Central memory CD8-positive, alpha-beta T cell (primary cell): ENCODE measurements at regions not wholly inside any gene's neighbourhood (a gene's known extent, or its start where the extent isn't known, plus 50 kb on each side); places are given as distances from the start of the nearest gene placed in this dataset.
A peak's percentile ranks its signal among the peaks of the same experiment; 100 is the strongest.
"Not testable (repeated sequence)": the region's sequence is repeated elsewhere in the genome, so short reads cannot be mapped to it uniquely, and the experiment has no call there.

Experiments used
- ATAC-seq: fragments of 150-1000 bp; cut with Tn5 transposase; replicated peaks from 2 replicates; pipeline ENCODE4 v1.10.0; 2022; ENCODE audit warnings: mild to moderate bottlenecking, moderate FRiP score, moderate number of reproducible peaks; ENCODE audit not compliant: poor library complexity, severe bottlenecking; ENCODE audit errors: extremely low read depth
- DNase-seq, 2 donors: peaks; one replicate each; pipeline ENCODE4 v3.0.0; 2021; ENCODE audit warnings: low spot score in 2 of 2
- H3K27ac Mint-ChIP-seq: one replicate; pipeline ENCODE4 v1.8.0; 2022; ENCODE audit warnings: low read depth, mild to moderate bottlenecking, moderate library complexity, mixed read lengths
- H3K27me3 Mint-ChIP-seq: one replicate; pipeline ENCODE4 v1.8.0; 2022; ENCODE audit warnings: mixed read lengths
- H3K36me3 Mint-ChIP-seq: one replicate; pipeline ENCODE4 v1.8.0; 2022; ENCODE audit warnings: mild to moderate bottlenecking, moderate library complexity, mixed read lengths; ENCODE audit not compliant: insufficient read depth
- H3K4me1 Mint-ChIP-seq: one replicate; pipeline ENCODE4 v1.8.0; 2022; ENCODE audit warnings: mixed read lengths
- H3K4me3 Mint-ChIP-seq: one replicate; pipeline ENCODE4 v1.8.0; 2022; ENCODE audit warnings: mild to moderate bottlenecking, moderate library complexity, mixed read lengths
- H3K9me3 Mint-ChIP-seq: one replicate; pipeline ENCODE4 v1.8.0; 2022; ENCODE audit warnings: mixed read lengths

- DNase-seq (no peak), ATAC-seq (no peak)
- no peaks in the 10 kb centered on the region for H3K27me3 Mint-ChIP-seq
- peaks cover 11% of the 10 kb centered on the region for H3K4me1 Mint-ChIP-seq
- peak overlapping the region; percentile 65 for H3K4me3 Mint-ChIP-seq
- no peaks in the 10 kb centered on the region for H3K9me3 Mint-ChIP-seq
- peaks cover 2% of the 10 kb centered on the region for H3K36me3 Mint-ChIP-seq
- no peak overlapping the region for H3K27ac Mint-ChIP-seq
Observed at GRCh38 chr10:25820472-25820871, 113.6 kb upstream of the MYO3A start.

GRCh38 chr10:25820874-25821273, 113.2 kb upstream of the MYO3A start:
- no peak for ATAC-seq
- H3K4me3 Mint-ChIP-seq = peak overlapping the region; percentile 65

GRCh38 chr10:25824050-25824449, 110.0 kb upstream of the MYO3A start:
- DNase-seq (no peak), ATAC-seq (no peak)
- Mint-ChIP-seq H3K27ac (no peak overlapping the region), H3K27me3 (no peaks in the 10 kb centered on the region), H3K4me3 (no peak overlapping the region), H3K36me3 (no peaks in the 10 kb centered on the region), H3K4me1 (peaks cover 11% of the 10 kb centered on the region), H3K9me3 (no peaks in the 10 kb centered on the region)

More at GRCh38 chr10:25820874-25821273, 113.2 kb upstream of the MYO3A start:
- Mint-ChIP-seq H3K9me3 (no peaks in the 10 kb centered on the region), H3K36me3 (peaks cover 2% of the 10 kb centered on the region), H3K4me1 (peaks cover 11% of the 10 kb centered on the region), H3K27me3 (no peaks in the 10 kb centered on the region), H3K27ac (no peak overlapping the region)
- DNase-seq = no peak

- no peak for DNase-seq
- no peaks in the 10 kb centered on the region for H3K36me3 Mint-ChIP-seq
- H3K27ac Mint-ChIP-seq = no peak overlapping the region
- no peaks in the 10 kb centered on the region for H3K9me3 Mint-ChIP-seq
- H3K4me3 Mint-ChIP-seq = no peak overlapping the region
- ATAC-seq = no peak
- H3K4me1 Mint-ChIP-seq = no peaks in the 10 kb centered on the region
- no peaks in the 10 kb centered on the region for H3K27me3 Mint-ChIP-seq
Observed at GRCh38 chr10:25828475-25828874, 105.6 kb upstream of the MYO3A start.

- Mint-ChIP-seq H3K4me3 (no peak overlapping the region), H3K27me3 (no peaks in the 10 kb centered on the region), H3K36me3 (no peaks in the 10 kb centered on the region), H3K27ac (no peak overlapping the region), H3K9me3 (peaks cover 6% of the 10 kb centered on the region), H3K4me1 (no peaks in the 10 kb centered on the region)
- DNase-seq (no peak), ATAC-seq (no peak)
Observed at GRCh38 chr10:25831080-25831479, 102.9 kb upstream of the MYO3A start.

- Mint-ChIP-seq H3K9me3 (peaks cover 10% of the 10 kb centered on the region), H3K4me1 (no peaks in the 10 kb centered on the region), H3K27ac (no peak overlapping the region), H3K27me3 (peaks cover 15% of the 10 kb centered on the region), H3K36me3 (no peaks in the 10 kb centered on the region), H3K4me3 (no peak overlapping the region)
- DNase-seq (no peak), ATAC-seq (no peak)
Observed at GRCh38 chr10:25839683-25840082, 94.3 kb upstream of the MYO3A start.

GRCh38 chr10:25840875-25841274, 93.2 kb upstream of the MYO3A start:
- H3K4me3 Mint-ChIP-seq, H3K4me1 Mint-ChIP-seq, DNase-seq, ATAC-seq, H3K36me3 Mint-ChIP-seq, H3K9me3 Mint-ChIP-seq, H3K27ac Mint-ChIP-seq: not testable (repeated sequence)
- H3K27me3 Mint-ChIP-seq = peaks cover 15% of the 10 kb centered on the region

- H3K4me1 Mint-ChIP-seq = no peaks in the 10 kb centered on the region
- ATAC-seq (no peak), DNase-seq (no peak)
- H3K27me3 Mint-ChIP-seq = peaks cover 11% of the 10 kb centered on the region
- no peak overlapping the region for H3K4me3 Mint-ChIP-seq
- H3K9me3 Mint-ChIP-seq = peaks cover 4% of the 10 kb centered on the region
- no peak overlapping the region for H3K27ac Mint-ChIP-seq
- no peaks in the 10 kb centered on the region for H3K36me3 Mint-ChIP-seq
Observed at GRCh38 chr10:25842146-25842545, 91.9 kb upstream of the MYO3A start.

GRCh38 chr10:25843551-25844170, 90.4 kb upstream of the MYO3A start:
- ATAC-seq = no peak
- no peak overlapping the region for H3K4me3 Mint-ChIP-seq
- no peaks in the 10 kb centered on the region for H3K4me1 Mint-ChIP-seq
- H3K9me3 Mint-ChIP-seq = peaks cover 9% of the 10 kb centered on the region
- H3K27me3 Mint-ChIP-seq = peaks cover 6% of the 10 kb centered on the region
- no peaks in the 10 kb centered on the region for H3K36me3 Mint-ChIP-seq
- no peak for DNase-seq
- H3K27ac Mint-ChIP-seq = no peak overlapping the region

- not testable (repeated sequence) for H3K4me1 Mint-ChIP-seq, H3K27ac Mint-ChIP-seq, H3K9me3 Mint-ChIP-seq, H3K4me3 Mint-ChIP-seq, DNase-seq, H3K36me3 Mint-ChIP-seq, ATAC-seq
- peaks cover 17% of the 10 kb centered on the region for H3K27me3 Mint-ChIP-seq
Observed at GRCh38 chr10:25844716-25845115, 89.3 kb upstream of the MYO3A start.

- ATAC-seq (no peak), DNase-seq (no peak)
- Mint-ChIP-seq H3K27ac (no peak overlapping the region), H3K4me1 (no peaks in the 10 kb centered on the region), H3K36me3 (no peaks in the 10 kb centered on the region), H3K9me3 (peaks cover 13% of the 10 kb centered on the region), H3K27me3 (peaks cover 27% of the 10 kb centered on the region), H3K4me3 (no peak overlapping the region)
Observed at GRCh38 chr10:25849268-25849667, 84.8 kb upstream of the MYO3A start.

- no peak for DNase-seq
- no peak overlapping the region for H3K27ac Mint-ChIP-seq
- H3K27me3 Mint-ChIP-seq = peaks cover 27% of the 10 kb centered on the region
- H3K9me3 Mint-ChIP-seq = peaks cover 13% of the 10 kb centered on the region
- no peaks in the 10 kb centered on the region for H3K4me1 Mint-ChIP-seq
- no peaks in the 10 kb centered on the region for H3K36me3 Mint-ChIP-seq
- no peak for ATAC-seq
- H3K4me3 Mint-ChIP-seq = no peak overlapping the region
Observed at GRCh38 chr10:25849988-25850387, 84.0 kb upstream of the MYO3A start.

GRCh38 chr10:25851548-25851947, 82.5 kb upstream of the MYO3A start:
- Mint-ChIP-seq H3K9me3 (peaks cover 13% of the 10 kb centered on the region), H3K4me3 (no peak overlapping the region), H3K4me1 (no peaks in the 10 kb centered on the region), H3K27me3 (peaks cover 27% of the 10 kb centered on the region), H3K27ac (no peak overlapping the region), H3K36me3 (no peaks in the 10 kb centered on the region)
- DNase-seq (no peak), ATAC-seq (no peak)
